H1 (cell line): ENCODE measurements at regions not wholly inside any gene's neighbourhood (a gene's known extent, or its start where the extent isn't known, plus 50 kb on each side); places are given as distances from the start of the nearest gene placed in this dataset.
A peak's percentile ranks its signal among the peaks of the same experiment; 100 is the strongest.

Source experiments
- CTCF ChIA-PET: fragments of 300-600 bp; sonication (Branson Sonifier 250); formaldehyde crosslinking; loops from one replicate; lab custom pipeline; 2021; ENCODE audit not compliant: partially characterized antibody; lab: Charles Lee
- POLR2A ChIA-PET: fragments of 300-600 bp; sonication (Branson Sonifier 250); formaldehyde crosslinking; loops from one replicate; lab custom pipeline; 2021; ENCODE audit warnings: inconsistent platforms; ENCODE audit not compliant: partially characterized antibody; lab: Charles Lee
- DNase-seq, 2 experiments: peaks; one replicate each; pipeline versions ENCODE4 v3.0.0 to v3.0.0-alpha.2; 2010 to 2022; ENCODE audit warnings: low spot score in 2 of 2, low read depth in 1 of 2, mixed read lengths in 1 of 2
- FAIRE-seq: peaks from 2 replicates; lab custom pipeline; 2011; peaks lifted over from hg19 to GRCh38; lab: Jason Lieb, UNC
- H2AFZ ChIP-seq: 2 replicates; pipeline ENCODE4 v1.8.1; 2012; ENCODE audit warnings: low read length, inconsistent platforms
- H2AK5ac ChIP-seq: 2 replicates; pipeline ENCODE4 v1.6.1; 2013; ENCODE audit warnings: low read depth, low read length
- H2BK120ac ChIP-seq: replicated peaks from 2 replicates; pipeline ENCODE3; 2013; ENCODE audit warnings: low read depth, low read length, inconsistent platforms
- H2BK12ac ChIP-seq: 2 replicates; pipeline ENCODE4 v1.6.1; 2013; ENCODE audit warnings: low read depth, low read length
- H2BK15ac ChIP-seq: 2 replicates; pipeline ENCODE4 v1.6.1; 2013; ENCODE audit warnings: low read length
- H2BK20ac ChIP-seq: 2 replicates; pipeline ENCODE4 v1.6.1; 2013; ENCODE audit warnings: low read length
- H2BK5ac ChIP-seq: 2 replicates; pipeline ENCODE4 v1.6.1; 2013; ENCODE audit warnings: low read depth, low read length
- H3K14ac ChIP-seq: 2 replicates; pipeline ENCODE4 v1.6.1; 2013; ENCODE audit warnings: inconsistent platforms; ENCODE audit not compliant: insufficient read length
- H3K18ac ChIP-seq: 2 replicates; pipeline ENCODE4 v1.6.1; 2013; ENCODE audit warnings: low read length; ENCODE audit errors: extremely low read depth
- H3K23ac ChIP-seq: 2 replicates; pipeline ENCODE4 v1.6.1; 2013; ENCODE audit warnings: inconsistent platforms; ENCODE audit not compliant: insufficient read length
- H3K23me2 ChIP-seq: 2 replicates; pipeline ENCODE4 v1.6.1; 2013; ENCODE audit warnings: low read depth, low read length
- H3K27ac ChIP-seq: 2 replicates; pipeline ENCODE4 v1.6.1; 2011; ENCODE audit warnings: low read depth, low read length, inconsistent platforms
- H3K27me3 ChIP-seq, 4 experiments: replicated peaks in 1 of 4; 1 replicate in 1 of 4; 2 replicates in 3 of 4; pipeline versions ENCODE4 v1.6.1 to v1.8.1; 2011 to 2013; ENCODE audit warnings: low read length in 3 of 4, mild to moderate bottlenecking in 3 of 4, inconsistent platforms in 2 of 4, mixed read lengths in 2 of 4, moderate library complexity in 1 of 4; ENCODE audit not compliant: control insufficient read depth in 3 of 4, insufficient read depth in 3 of 4; ENCODE audit errors: extremely low read depth in 1 of 4
- H3K36me3 ChIP-seq, 4 experiments: 2 replicates each; pipeline versions ENCODE4 v1.6.1 to v1.8.1; 2011 to 2013; ENCODE audit warnings: mild to moderate bottlenecking in 4 of 4, low read length in 3 of 4, moderate library complexity in 2 of 4, control low read depth in 1 of 4, inconsistent platforms in 1 of 4; ENCODE audit not compliant: insufficient read depth in 4 of 4, control insufficient read depth in 2 of 4
- H3K4ac ChIP-seq: replicated peaks from 2 replicates; pipeline ENCODE3; 2013; ENCODE audit warnings: low read length, low read depth, mixed read lengths, inconsistent platforms; ENCODE audit not compliant: insufficient read length
- H3K4me1 ChIP-seq, 4 experiments: replicated peaks in 1 of 4; 1 replicate in 1 of 4; 2 replicates in 3 of 4; pipeline versions ENCODE4 v1.6.1 to v1.8.1; 2011 to 2013; ENCODE audit warnings: low read length in 3 of 4, inconsistent platforms in 2 of 4, mixed read lengths in 1 of 4; ENCODE audit not compliant: insufficient read depth in 4 of 4, control insufficient read depth in 3 of 4
- H3K4me2 ChIP-seq, 2 experiments: 2 replicates each; pipeline versions ENCODE4 v1.6.1 to v1.8.1; 2011 to 2013; ENCODE audit warnings: low read depth in 2 of 2, low read length in 2 of 2, control low read depth in 1 of 2, inconsistent platforms in 1 of 2, mild to moderate bottlenecking in 1 of 2; ENCODE audit not compliant: insufficient read depth in 1 of 2
- H3K4me3 ChIP-seq, 4 experiments: fragments of 200-600, 300-600 bp in 1 of 4; sonication (generic), shearing (Covaris generic), sonication (Bioruptor Twin) in 1 of 4; 2 replicates each; pipeline versions ENCODE4 v1.5.1 to v1.8.1; 2011 to 2016; ENCODE audit warnings: low read length in 4 of 4, low read depth in 3 of 4, control low read depth in 2 of 4, inconsistent platforms in 2 of 4, mild to moderate bottlenecking in 2 of 4, mixed read lengths in 1 of 4, moderate library complexity in 1 of 4; ENCODE audit not compliant: insufficient read depth in 2 of 4; ENCODE audit errors: extremely low read depth in 1 of 4
- H3K56ac ChIP-seq: replicated peaks from 2 replicates; pipeline ENCODE3; 2013; ENCODE audit warnings: low read depth, mild to moderate bottlenecking, mixed read lengths, low read length, inconsistent platforms; ENCODE audit not compliant: insufficient read length
- H3K79me1 ChIP-seq: 2 replicates; pipeline ENCODE4 v1.6.1; 2013; ENCODE audit warnings: low read depth, low read length, control low read depth
- H3K79me2 ChIP-seq, 2 experiments: 2 replicates each; pipeline versions ENCODE4 v1.6.1 to v1.8.1; 2012 to 2013; ENCODE audit warnings: low read length in 2 of 2, mild to moderate bottlenecking in 2 of 2, inconsistent platforms in 1 of 2; ENCODE audit not compliant: insufficient read depth in 2 of 2, control insufficient read depth in 1 of 2
- H3K9ac ChIP-seq, 4 experiments: replicated peaks in 1 of 4; 1 replicate in 1 of 4; 2 replicates in 3 of 4; pipeline versions ENCODE4 v1.6.1 to v1.8.1; 2011 to 2013; ENCODE audit warnings: low read depth in 3 of 4, low read length in 3 of 4, control low read depth in 2 of 4, mild to moderate bottlenecking in 2 of 4, moderate library complexity in 2 of 4, inconsistent platforms in 1 of 4; ENCODE audit errors: extremely low read depth in 1 of 4
- H3K9me3 ChIP-seq, 2 experiments: 2 replicates each; pipeline versions ENCODE4 v1.6.1 to v1.8.1; 2012 to 2013; ENCODE audit warnings: mild to moderate bottlenecking in 2 of 2, moderate library complexity in 2 of 2, control low read depth in 1 of 2, inconsistent platforms in 1 of 2, low read depth in 1 of 2, low read length in 1 of 2, mixed read lengths in 1 of 2; ENCODE audit not compliant: insufficient read depth in 2 of 2
- H4K20me1 ChIP-seq, 2 experiments: replicated peaks in 1 of 2; 2 replicates each; pipeline versions ENCODE3 to v1.8.1; 2011 to 2013; ENCODE audit warnings: inconsistent platforms in 2 of 2, low read length in 2 of 2, mild to moderate bottlenecking in 1 of 2; ENCODE audit not compliant: insufficient read depth in 2 of 2, control insufficient read depth in 1 of 2
- H4K5ac ChIP-seq: 2 replicates; pipeline ENCODE4 v1.6.1; 2013; ENCODE audit warnings: low read length, low read depth, mixed read lengths, inconsistent platforms; ENCODE audit not compliant: insufficient read length
- H4K8ac ChIP-seq: 2 replicates; pipeline ENCODE4 v1.8.0; 2013; ENCODE audit warnings: mild to moderate bottlenecking, moderate library complexity, low read length, inconsistent platforms; ENCODE audit not compliant: insufficient read depth; ENCODE audit errors: extremely low read depth
- H4K91ac ChIP-seq: replicated peaks from 2 replicates; pipeline ENCODE3; 2013; ENCODE audit warnings: low read length, mixed read lengths, inconsistent platforms; ENCODE audit not compliant: insufficient read length
- CEBPB ChIP-seq: IDR thresholded peaks from 2 replicates; pipeline ENCODE4 v1.6.1; 2012; ENCODE audit warnings: low read depth, low read length
- RAD21 ChIP-seq, 2 experiments: IDR thresholded peaks in 1 of 2; conservative IDR thresholded peaks in 1 of 2; 2 replicates each; pipeline ENCODE4 v1.6.1; 2011; ENCODE audit warnings: low read depth in 2 of 2, low read length in 2 of 2, improper control_type of control experiment in 1 of 2, inconsistent platforms in 1 of 2, mild to moderate bottlenecking in 1 of 2, moderate library complexity in 1 of 2
- WGBS, 2 experiments: shearing (Covaris generic) in 1 of 2; methylation state at CpG; one replicate each; pipeline versions ENCODE4 v1.1.6 to v1.1.7; 2013 to 2015; ENCODE audit warnings: low lambda C conversion rate in 2 of 2, mixed read lengths in 2 of 2, inconsistent platforms in 1 of 2, low coverage in 1 of 2, missing lambda C conversion rate in 1 of 2; ENCODE audit not compliant: insufficient replicate concordance in 2 of 2, insufficient coverage in 1 of 2, insufficient read length in 1 of 2; ENCODE audit errors: extremely low coverage in 1 of 2, missing lambda C conversion rate in 1 of 2; 5-methylcytosine and 5-hydroxymethylcytosine counted together

GRCh38 chr2:8000870-8001269, 681.0 kb upstream of the ID2 start:
- FAIRE-seq (no peak), DNase-seq (no peak)
- Histone ChIP-seq H3K9ac (no peak overlapping the region), H2BK15ac (no peak overlapping the region), H3K27me3 (no peaks in the 10 kb centered on the region), H3K18ac (no peak overlapping the region), H2AFZ (no peak overlapping the region), H4K8ac (no peak overlapping the region), H3K27ac (no peak overlapping the region), H3K23ac (no peak overlapping the region), H3K4ac (no peak overlapping the region), H3K56ac (no peak overlapping the region), H4K91ac (no peak overlapping the region), H2AK5ac (no peak overlapping the region), H2BK12ac (no peak overlapping the region), H3K14ac (no peak overlapping the region), H3K79me2 (no peaks in the 10 kb centered on the region), H3K79me1 (no peaks in the 10 kb centered on the region), H3K9me3 (no peaks in the 10 kb centered on the region; a peak in 1 of 4 replicates), H3K4me2 (no peak overlapping the region), H3K4me3 (no peak overlapping the region), H2BK20ac (no peak overlapping the region), H3K36me3 (no peaks in the 10 kb centered on the region), H2BK5ac (no peak overlapping the region), H2BK120ac (no peak overlapping the region), H3K23me2 (no peaks in the 10 kb centered on the region), H4K20me1 (no peaks in the 10 kb centered on the region), H4K5ac (no peak overlapping the region), H3K4me1 (peaks cover 0 to 2% (median 0%) of the 10 kb centered on the region in 4 experiments; a peak in 1 of 7 replicates)
- CTCF ChIA-PET, result interaction anchor here (0.8 kb wide), 1 partner anchor 10 kb away, joined by 3 read pairs; no protein-coding TSS in a partner anchor
- 94% methylated on average over 1 of the region's 1 CpG; no CpG with 5 or more reads in 1 of the 2 experiments for WGBS, 2 experiments
- POLR2A ChIA-PET, result no interaction called here
- TF ChIP-seq RAD21 (IDR thresholded peaks at IDR 0.05 in 1 of 2, conservative IDR thresholded peaks at IDR 0.05 in 1 of 2; ENCODE audit: low read depth in 2 of 2, low read length in 2 of 2), result peak; percentile 16 to 21; a peak in 2 of 4 replicates
- TF ChIP-seq CEBPB, result no peak
